IPS-20b (cell line): ENCODE measurements at regions not wholly inside any gene's neighbourhood (a gene's known extent, or its start where the extent isn't known, plus 50 kb on each side); places are given as distances from the start of the nearest gene placed in this dataset.
"Not testable (repeated sequence)": the region's sequence is repeated elsewhere in the genome, so short reads cannot be mapped to it uniquely, and the experiment has no call there.

Experiments
- H3K27ac ChIP-seq: one replicate; pipeline ENCODE4 v1.5.1; 2013; ENCODE audit warnings: low read length
- H3K27me3 ChIP-seq: 2 replicates; pipeline ENCODE4 v1.6.1; 2013; ENCODE audit warnings: mild to moderate bottlenecking, low read length, inconsistent platforms; ENCODE audit not compliant: insufficient read depth
- H3K36me3 ChIP-seq: 2 replicates; pipeline ENCODE4 v1.6.1; 2013; ENCODE audit warnings: low read depth, mild to moderate bottlenecking, inconsistent platforms, low read length, moderate library complexity; ENCODE audit not compliant: insufficient read depth
- H3K4me1 ChIP-seq: 2 replicates; pipeline ENCODE4 v1.6.1; 2013; ENCODE audit warnings: mild to moderate bottlenecking, control low read depth, inconsistent platforms, low read length, moderate library complexity; ENCODE audit not compliant: insufficient read depth
- H3K4me3 ChIP-seq: 2 replicates; pipeline ENCODE4 v1.5.1; 2013; ENCODE audit warnings: mild to moderate bottlenecking, low read length, inconsistent platforms
- H3K9ac ChIP-seq: 2 replicates; pipeline ENCODE4 v1.6.1; 2013; ENCODE audit warnings: low read depth, mild to moderate bottlenecking, inconsistent platforms, low read length, moderate library complexity
- H3K9me3 ChIP-seq: 2 replicates; pipeline ENCODE4 v1.6.1; 2013; ENCODE audit warnings: mild to moderate bottlenecking, low read depth, low read length, inconsistent platforms; ENCODE audit not compliant: insufficient read depth

DNA sequence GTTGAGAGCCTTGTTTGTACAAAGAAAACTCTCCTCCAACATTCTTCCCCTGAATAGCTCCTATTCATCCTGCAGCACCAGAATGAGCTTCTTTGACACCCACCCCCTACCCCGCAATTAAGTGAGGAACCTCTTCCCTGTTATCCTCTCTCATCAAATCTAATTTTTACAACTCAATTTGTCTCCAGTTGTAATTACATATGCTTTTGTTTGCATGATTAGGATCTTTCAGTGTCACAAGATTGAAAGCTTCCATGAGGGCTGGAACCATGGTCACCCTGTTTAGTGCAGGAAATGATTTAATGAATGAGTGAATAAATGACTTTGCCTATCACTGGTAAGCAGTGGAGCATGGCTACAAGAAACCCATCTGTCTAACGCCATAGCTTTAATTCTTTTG is 334.6 kb upstream of the KLHL29 start:
- H3K9me3 ChIP-seq, result no peaks in the 10 kb centered on the region
- H3K27ac ChIP-seq, result no peak overlapping the region
- H3K36me3 ChIP-seq, result no peaks in the 10 kb centered on the region
- H3K4me1 ChIP-seq, result no peaks in the 10 kb centered on the region
- H3K9ac ChIP-seq, result no peak overlapping the region
- H3K27me3 ChIP-seq, result no peaks in the 10 kb centered on the region
- no peak overlapping the region for H3K4me3 ChIP-seq

DNA sequence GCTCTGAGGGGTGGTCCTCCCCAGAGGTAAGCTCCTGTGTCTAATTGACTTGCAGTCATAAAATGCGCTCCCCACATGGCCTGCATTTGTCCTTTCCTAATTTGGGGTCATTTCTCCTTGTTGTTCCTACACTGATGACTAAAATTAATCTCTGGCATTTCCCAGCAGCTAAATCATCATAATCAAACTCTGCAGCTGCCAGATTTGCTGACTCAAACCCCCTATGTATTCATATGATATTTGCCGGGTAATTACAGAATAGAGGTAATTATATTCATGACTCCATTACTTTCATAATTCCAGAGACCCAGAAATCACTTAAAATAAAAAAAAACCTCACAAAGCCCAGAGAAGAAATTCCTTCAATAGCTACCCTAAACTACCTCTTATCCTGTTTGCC is 331.4 kb upstream of the KLHL29 start:
- no peaks in the 10 kb centered on the region for H3K36me3 ChIP-seq
- no peaks in the 10 kb centered on the region for H3K4me1 ChIP-seq
- no peak overlapping the region for H3K4me3 ChIP-seq
- no peak overlapping the region for H3K27ac ChIP-seq
- H3K27me3 ChIP-seq, result no peaks in the 10 kb centered on the region
- H3K9ac ChIP-seq, result no peak overlapping the region
- no peaks in the 10 kb centered on the region for H3K9me3 ChIP-seq

DNA sequence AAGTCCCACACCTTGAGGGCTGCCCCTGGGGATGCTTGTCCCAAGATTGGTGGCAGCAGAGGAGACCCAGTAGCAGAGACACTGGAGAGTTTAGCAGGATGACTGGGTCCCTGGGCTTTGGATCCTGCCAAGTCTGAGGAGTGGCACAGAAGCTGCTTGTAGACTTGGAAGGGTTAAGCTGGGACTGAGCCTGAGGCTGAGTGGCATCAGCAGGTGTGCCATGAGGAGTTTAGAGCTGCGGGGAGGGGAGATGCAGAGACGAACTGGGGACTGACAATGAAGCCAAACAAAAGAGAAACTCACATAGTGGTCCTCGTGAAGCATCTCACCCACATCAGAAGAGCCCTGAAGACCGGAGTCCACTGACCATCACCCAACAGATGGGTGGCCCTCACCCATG is 329.7 kb upstream of the KLHL29 start:
- no peaks in the 10 kb centered on the region for H3K4me1 ChIP-seq
- no peak overlapping the region for H3K27ac ChIP-seq
- no peaks in the 10 kb centered on the region for H3K27me3 ChIP-seq
- H3K36me3 ChIP-seq, result no peaks in the 10 kb centered on the region
- no peak overlapping the region for H3K9ac ChIP-seq
- no peaks in the 10 kb centered on the region for H3K9me3 ChIP-seq
- H3K4me3 ChIP-seq, result no peak overlapping the region

DNA sequence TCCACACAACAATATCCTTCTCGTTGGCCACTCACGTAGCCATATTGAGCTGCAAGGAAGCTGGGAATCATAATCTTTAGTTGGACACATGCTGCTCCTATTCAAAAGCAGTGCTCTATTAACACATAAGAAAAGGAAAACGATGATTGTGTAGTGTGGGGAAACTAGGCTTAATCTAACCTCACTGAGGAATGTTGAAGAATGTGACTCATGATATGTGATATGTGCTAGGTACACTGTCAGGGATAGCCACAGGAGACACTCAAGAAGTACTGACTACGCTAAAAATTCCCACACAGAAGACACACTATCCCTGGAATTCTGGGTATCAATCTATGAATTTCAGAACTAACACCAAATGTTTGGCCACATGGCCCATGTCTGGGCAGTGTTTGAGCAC is 328.1 kb upstream of the KLHL29 start:
- not testable (repeated sequence) for H3K4me1 ChIP-seq

DNA sequence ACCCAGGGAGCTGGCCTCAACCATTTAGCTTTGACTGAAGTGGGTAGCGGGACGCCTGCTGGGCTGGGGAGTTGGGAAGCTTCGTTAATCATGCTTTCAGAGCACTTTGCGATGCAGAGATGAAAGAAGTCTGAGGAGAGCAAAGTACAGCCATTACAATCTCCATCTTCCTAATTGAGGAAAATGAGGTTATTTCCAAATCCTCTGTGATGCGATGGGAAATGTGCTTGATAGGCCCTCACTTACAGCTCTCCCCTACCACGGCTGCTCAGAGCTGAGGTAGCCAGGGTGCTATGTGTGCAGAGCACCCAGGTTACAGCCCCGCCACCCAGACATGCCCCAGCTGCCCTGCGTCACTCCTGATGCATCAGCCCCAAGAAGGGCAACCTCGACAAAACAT is 326.5 kb upstream of the KLHL29 start:
- H3K9ac ChIP-seq, result no peak overlapping the region
- no peak overlapping the region for H3K4me3 ChIP-seq
- no peaks in the 10 kb centered on the region for H3K36me3 ChIP-seq
- no peaks in the 10 kb centered on the region for H3K27me3 ChIP-seq
- no peaks in the 10 kb centered on the region for H3K4me1 ChIP-seq
- H3K27ac ChIP-seq, result no peak overlapping the region
- H3K9me3 ChIP-seq, result no peaks in the 10 kb centered on the region

More for the DNA sequence above, 328.1 kb upstream of the KLHL29 start:
- not testable (repeated sequence) for H3K27ac ChIP-seq, H3K9me3 ChIP-seq, H3K9ac ChIP-seq, H3K27me3 ChIP-seq, H3K4me3 ChIP-seq, H3K36me3 ChIP-seq

DNA sequence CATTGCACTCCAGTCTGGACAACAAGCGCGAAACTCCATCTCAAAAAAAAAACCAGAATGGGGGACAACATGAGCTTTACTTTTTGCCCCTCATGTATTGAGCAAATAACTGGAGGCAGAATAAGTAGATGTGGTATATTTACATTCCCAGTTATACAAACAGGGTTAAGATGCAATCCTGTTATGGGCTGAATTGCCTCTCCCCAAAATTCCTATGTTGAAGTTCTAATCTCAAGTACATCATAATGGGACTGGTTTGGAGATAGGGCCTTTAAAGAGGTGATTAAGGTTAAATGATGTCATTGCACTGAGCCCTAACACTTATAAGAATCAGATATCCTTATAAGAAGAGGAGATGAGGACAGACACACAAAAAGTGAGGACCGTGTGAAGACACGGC is 319.8 kb upstream of the KLHL29 start:
- Histone ChIP-seq H3K27me3 (no peaks in the 10 kb centered on the region), H3K9me3 (no peaks in the 10 kb centered on the region), H3K9ac (no peak overlapping the region), H3K4me1 (no peaks in the 10 kb centered on the region), H3K4me3 (no peak overlapping the region), H3K27ac (no peak overlapping the region), H3K36me3 (no peaks in the 10 kb centered on the region)

DNA sequence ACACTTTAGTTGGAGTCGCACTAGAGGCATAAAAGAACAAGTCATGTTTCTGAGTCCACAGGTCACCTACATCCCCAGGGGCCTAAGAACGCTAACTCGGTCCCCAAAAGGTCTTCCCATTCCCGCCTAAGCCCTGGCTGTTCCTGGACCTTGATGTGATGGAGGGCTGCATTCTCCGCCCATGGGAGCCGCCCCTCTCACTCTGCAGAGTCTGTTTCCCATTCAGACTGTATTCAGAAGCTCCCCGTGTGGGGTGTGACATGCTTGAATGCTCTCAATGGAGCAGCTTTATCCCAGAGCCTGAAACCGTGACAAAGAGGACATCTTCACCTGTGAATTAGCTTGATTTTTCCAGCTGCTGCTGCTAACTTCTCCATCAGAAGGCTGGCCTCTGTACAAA is 319.0 kb upstream of the KLHL29 start:
- H3K9ac ChIP-seq, result no peak overlapping the region
- H3K9me3 ChIP-seq, result no peaks in the 10 kb centered on the region
- H3K4me3 ChIP-seq, result no peak overlapping the region
- no peaks in the 10 kb centered on the region for H3K4me1 ChIP-seq
- no peaks in the 10 kb centered on the region for H3K36me3 ChIP-seq
- H3K27ac ChIP-seq, result no peak overlapping the region
- H3K27me3 ChIP-seq, result no peaks in the 10 kb centered on the region

DNA sequence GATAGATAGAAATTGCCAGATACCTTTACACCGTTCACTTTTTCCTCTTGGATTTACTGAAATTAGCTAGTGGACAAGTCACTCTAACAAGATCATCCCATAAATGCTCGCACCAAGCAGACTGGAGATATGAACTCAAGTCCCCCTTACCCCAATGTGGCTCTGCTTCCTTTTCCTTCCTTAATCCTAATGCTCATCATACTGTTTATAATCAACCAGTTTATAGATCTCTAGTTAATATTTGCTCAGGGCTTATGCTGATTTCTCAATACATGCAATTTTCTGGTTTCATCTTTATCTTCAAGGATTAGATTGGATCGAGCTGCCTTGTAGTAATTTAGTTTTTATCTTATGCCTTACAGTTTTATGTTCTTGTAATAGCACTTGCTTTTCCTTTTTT is 318.3 kb upstream of the KLHL29 start:
- no peaks in the 10 kb centered on the region for H3K9me3 ChIP-seq
- H3K27ac ChIP-seq, result no peak overlapping the region
- H3K4me3 ChIP-seq, result no peak overlapping the region
- no peaks in the 10 kb centered on the region for H3K4me1 ChIP-seq
- no peaks in the 10 kb centered on the region for H3K36me3 ChIP-seq
- H3K9ac ChIP-seq, result no peak overlapping the region
- no peaks in the 10 kb centered on the region for H3K27me3 ChIP-seq

DNA sequence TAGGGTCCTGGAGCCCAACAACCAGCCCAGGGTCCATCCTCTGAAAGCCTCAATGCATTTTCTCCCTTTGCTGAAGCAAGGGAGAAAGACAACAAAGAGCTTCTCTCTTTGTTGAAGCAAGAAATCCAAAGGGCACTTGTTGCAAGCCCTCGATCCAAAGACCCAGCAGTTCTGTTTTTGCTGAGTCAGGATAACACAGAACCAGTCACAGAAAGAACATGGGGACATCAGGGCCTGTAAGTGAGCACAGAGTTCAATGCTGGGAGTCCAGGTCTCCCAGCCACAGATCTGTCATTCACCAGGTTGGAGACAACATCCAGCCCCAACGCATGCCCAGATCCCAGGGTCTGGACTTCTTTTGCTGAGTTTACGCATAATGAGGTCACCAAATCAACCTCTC is 315.8 kb upstream of the KLHL29 start:
- Histone ChIP-seq H3K27me3 (no peaks in the 10 kb centered on the region), H3K9ac (no peak overlapping the region), H3K9me3 (no peaks in the 10 kb centered on the region), H3K4me3 (no peak overlapping the region), H3K4me1 (no peaks in the 10 kb centered on the region), H3K36me3 (no peaks in the 10 kb centered on the region), H3K27ac (no peak overlapping the region)

DNA sequence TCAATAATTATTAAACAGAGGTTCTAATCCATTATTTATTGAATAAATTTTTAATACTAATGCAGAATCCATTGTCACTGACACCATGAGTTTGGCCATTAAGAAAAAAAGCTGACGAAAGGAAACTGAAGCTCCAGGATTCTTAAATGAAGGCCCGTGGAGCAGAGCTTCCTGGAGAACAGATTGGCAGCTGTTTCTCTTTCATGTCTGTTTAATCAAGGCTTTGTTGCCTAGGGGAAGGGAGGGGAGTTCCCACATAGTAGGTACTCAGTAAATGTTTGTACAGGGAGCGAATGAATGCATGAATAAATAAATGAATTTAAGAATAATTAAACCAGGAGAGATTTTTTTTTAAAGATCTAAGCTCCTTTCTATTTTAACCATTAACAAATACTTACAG is 315.1 kb upstream of the KLHL29 start:
- Histone ChIP-seq H3K36me3 (no peaks in the 10 kb centered on the region), H3K9ac (no peak overlapping the region), H3K27me3 (no peaks in the 10 kb centered on the region), H3K27ac (no peak overlapping the region), H3K4me3 (no peak overlapping the region), H3K9me3 (no peaks in the 10 kb centered on the region), H3K4me1 (no peaks in the 10 kb centered on the region)

DNA sequence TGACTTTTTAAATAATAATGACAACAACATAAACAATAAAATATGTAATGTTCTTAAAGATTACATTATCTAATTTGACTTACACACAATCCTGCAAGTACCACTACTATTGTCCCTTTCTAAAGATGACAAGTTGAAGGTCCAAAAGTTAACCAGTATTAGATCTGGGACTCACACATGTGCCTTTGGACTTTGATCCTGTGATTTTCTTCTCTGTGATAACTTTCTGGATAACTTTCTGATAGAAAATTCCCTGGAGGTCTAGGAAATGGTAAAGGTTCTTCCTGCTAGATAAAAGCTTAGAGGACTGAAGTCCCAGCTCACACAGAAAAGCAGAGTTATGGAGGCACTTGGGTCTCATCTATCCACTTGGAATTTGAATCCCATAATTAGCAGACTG is 311.9 kb upstream of the KLHL29 start:
- Histone ChIP-seq H3K27me3 (no peaks in the 10 kb centered on the region), H3K27ac (no peak overlapping the region), H3K9ac (no peak overlapping the region), H3K4me1 (no peaks in the 10 kb centered on the region), H3K9me3 (no peaks in the 10 kb centered on the region), H3K36me3 (no peaks in the 10 kb centered on the region), H3K4me3 (no peak overlapping the region)

DNA sequence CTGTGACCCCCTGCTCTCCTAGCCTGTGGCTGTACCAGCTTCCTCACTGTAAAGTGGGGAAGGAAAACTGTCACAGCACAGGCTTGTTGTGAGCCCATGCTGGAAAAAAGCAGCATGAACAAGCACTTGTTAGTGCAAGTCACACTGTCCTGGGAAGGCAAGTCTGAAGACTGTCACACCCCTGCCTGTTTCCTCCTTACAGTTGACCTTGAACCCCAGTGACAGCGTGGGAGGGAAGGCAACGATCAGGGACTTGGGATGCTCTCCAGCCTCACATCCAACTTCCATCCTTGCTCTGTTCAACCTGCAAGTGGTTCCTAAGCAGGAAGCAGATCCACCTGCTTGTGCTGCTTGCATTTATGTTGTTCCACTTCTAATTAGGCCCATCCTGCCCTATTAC is 311.3 kb upstream of the KLHL29 start:
- no peak overlapping the region for H3K9ac ChIP-seq
- no peak overlapping the region for H3K27ac ChIP-seq
- H3K36me3 ChIP-seq, result no peaks in the 10 kb centered on the region
- H3K9me3 ChIP-seq, result no peaks in the 10 kb centered on the region
- no peak overlapping the region for H3K4me3 ChIP-seq
- H3K27me3 ChIP-seq, result no peaks in the 10 kb centered on the region
- H3K4me1 ChIP-seq, result no peaks in the 10 kb centered on the region

DNA sequence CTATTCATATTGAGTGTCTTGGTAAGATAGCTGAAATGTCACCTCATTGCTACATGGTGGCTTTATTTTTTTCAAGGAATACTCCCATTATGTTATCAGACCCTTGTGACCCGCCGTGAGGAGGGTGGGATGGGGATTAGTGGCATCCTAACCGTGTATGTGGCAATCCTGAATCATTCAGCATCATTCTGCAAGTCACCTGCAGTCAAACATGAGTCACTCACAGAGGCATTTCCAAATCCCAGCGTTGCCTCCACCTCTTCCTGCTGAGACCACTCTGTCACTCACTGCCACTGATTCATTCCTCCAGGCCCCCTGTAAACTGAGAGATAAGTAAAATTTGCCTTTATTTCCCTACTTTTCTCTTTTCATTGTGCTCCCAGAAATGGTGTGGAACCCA is 307.4 kb upstream of the KLHL29 start:
- H3K4me1 ChIP-seq, result no peaks in the 10 kb centered on the region
- no peak overlapping the region for H3K4me3 ChIP-seq
- H3K27ac ChIP-seq, result no peak overlapping the region
- H3K9ac ChIP-seq, result no peak overlapping the region
- no peaks in the 10 kb centered on the region for H3K9me3 ChIP-seq
- no peaks in the 10 kb centered on the region for H3K27me3 ChIP-seq
- H3K36me3 ChIP-seq, result no peaks in the 10 kb centered on the region
